Activated CD4-positive, alpha-beta T cell treated with anti-CD3 and anti-CD28 coated beads, Interleukin-2, Interleukin-6, amounts not matched to agents 100 ng/mL and 50 ng/mL, durations not matched to agents 16 hours and 8 hours (primary cell): ENCODE measurements at regions not wholly inside any gene's neighbourhood (a gene's known extent, or its start where the extent isn't known, plus 50 kb on each side); places are given as distances from the start of the nearest gene placed in this dataset.
"Not testable (repeated sequence)": the region's sequence is repeated elsewhere in the genome, so short reads cannot be mapped to it uniquely, and the experiment has no call there.

Source experiments
- DNase-seq: peaks from one replicate; pipeline ENCODE4 v3.0.0-alpha.2; 2020

DNA sequence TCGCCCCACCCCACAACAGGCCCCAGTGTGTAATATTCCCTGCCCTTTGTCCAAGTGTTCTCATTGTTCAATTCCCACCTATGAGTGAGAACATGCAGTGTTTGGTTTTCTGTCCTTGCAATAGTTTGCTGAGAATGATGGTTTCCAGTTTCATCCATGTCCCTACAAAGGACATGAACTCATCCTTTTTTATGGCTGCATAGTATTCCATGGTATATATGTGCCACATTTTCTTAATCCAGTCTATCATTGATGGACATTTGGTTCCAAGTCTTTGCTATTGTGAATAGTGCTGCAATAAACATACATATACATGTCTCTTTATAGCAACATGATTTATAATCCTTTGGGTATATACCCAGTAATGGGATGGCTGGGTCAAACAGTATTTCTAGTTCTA lies 132.7 kb downstream of the SNX10 start:
- DNase-seq = not testable (repeated sequence)

DNA sequence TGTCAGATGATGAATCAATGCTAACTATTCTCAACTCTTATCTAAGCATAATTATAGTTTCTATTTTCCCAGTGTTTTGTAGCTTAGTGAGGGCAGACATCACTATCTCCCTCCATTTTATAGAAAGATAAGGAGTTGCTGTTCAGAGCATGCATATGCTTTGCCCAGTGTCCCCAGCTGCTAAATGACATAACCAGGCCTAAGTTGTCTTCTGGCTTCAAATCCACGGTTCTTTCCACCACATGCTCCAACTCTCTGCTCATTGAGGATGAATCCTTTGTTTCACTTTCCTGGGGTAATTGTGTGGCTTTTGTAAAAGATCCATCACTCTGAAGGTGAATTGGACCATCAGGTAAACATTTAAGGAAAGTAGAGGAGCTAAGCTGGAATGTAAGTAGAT lies 134.0 kb downstream of the SNX10 start:
- no peak for DNase-seq

DNA sequence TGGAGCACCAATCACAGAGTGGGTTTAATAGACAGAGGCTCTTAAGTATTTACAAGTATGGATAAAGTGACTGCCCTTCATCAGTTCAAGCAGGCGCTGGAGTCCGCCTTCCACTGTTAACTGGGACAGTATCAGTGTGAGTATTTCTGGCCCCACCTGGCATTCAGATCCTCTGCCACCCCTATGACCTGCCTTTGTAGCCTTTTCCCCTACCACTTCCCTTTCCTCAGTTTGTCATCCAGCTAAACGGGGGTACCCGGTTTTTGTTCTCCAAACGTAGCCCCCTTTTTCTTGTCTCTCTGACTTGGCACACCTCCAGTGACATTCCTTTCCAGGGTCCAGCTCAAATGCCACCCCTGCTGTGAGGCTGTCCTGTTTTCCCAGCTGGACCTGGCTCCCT lies 134.4 kb downstream of the SNX10 start:
- no peak for DNase-seq

DNA sequence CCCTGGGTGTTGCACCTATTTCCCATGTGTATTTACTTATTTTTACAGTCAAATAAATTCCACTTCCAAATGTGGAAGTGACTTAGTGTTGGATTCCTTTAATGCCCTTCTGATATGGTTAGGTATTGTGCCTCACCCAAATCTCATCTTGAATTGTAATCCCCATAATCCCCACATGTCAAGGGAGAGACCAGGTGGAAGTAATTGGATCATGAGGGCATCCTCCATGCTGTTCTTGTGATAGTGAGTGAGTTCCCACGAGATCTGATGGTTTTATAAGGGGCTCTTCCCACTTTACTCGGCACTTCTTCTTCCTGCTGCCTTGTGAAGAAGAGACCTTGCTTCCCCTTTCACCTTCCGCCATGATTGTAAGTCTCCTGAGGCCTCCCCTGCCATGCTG lies 136.9 kb downstream of the SNX10 start:
- DNase-seq = no peak

DNA sequence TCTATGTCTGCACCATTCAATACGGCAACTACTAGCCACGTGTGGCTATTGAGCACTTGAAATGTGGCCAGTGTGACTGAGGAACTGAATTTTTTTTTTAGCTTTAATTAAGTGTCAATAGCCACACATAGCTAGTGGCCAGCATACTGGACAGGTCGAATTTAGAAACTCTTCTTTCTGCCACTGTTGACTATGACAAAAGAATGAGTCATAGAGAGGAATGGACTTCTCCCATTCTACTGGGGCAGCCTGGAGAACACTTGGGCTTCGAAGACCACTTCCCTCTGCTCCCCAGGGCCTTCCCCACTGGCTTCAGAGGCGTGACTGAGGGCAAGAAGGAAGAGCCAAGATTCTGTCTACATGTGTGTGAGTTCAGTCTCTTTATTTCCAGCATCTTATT lies 137.5 kb downstream of the SNX10 start:
- no peak for DNase-seq

DNA sequence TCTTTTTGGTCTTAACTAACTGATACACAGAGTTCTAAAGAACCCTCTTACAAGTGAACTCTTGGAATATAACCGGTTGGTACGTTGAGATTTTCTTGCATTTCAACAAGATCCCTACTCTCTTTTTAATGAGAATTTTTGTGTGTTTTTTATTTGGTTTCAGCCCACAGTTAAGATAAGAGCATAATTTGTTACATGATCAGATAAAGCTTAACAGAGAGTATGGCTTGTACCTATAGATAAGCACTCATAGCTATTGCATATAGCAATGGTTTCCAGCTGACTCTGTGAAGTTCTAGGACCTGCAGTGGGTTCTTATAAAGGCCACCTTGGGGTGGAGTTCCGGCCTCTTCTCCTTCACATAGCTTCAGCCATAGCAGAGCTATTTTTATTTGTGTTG lies 143.3 kb downstream of the SNX10 start:
- DNase-seq = no peak

DNA sequence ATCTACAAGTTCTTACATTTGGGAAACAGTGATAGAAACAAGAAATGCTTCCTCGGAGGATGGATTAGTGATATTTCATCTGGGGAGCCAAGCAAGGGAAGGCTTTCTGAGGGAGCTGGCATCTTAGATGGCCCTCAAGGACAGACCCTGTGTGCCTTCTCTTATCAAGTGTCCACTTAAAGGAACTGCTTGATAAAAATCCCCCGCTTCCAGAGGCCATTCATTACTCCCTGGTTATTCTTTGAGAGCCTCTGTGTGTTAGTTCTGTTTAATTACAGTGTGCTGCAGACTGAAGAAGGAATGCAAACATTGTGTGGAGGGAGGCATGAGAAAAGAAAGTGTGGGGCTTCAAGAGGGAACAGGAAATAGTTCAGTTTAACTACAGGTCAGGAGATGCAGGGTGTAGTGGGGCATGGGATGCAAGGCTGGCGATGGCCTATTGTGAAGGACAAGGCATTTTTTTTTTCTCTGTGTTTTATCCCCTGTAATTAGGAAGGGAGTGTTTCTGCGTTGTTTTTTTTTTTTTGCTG lies 145.4 kb downstream of the SNX10 start:
- no peak for DNase-seq

DNA sequence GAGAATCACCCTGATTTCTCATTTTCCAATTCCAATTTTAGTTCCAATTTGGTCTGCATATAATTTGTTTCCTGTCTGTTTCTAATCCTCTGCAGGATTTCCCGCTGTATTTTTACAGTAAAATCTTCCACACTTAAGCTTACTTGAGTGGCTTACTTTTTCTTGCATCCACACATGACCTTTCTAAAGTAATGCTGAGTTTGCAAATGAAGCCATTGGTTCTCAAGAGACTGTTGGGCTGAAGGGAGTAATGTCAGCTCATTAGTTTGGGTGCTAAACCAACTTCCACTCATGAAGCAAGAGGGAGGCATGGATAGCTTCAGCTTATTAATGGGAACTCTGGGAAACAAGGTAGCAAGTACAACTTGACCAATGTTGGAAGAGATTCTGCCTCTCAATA lies 146.4 kb downstream of the SNX10 start:
- no peak for DNase-seq

DNA sequence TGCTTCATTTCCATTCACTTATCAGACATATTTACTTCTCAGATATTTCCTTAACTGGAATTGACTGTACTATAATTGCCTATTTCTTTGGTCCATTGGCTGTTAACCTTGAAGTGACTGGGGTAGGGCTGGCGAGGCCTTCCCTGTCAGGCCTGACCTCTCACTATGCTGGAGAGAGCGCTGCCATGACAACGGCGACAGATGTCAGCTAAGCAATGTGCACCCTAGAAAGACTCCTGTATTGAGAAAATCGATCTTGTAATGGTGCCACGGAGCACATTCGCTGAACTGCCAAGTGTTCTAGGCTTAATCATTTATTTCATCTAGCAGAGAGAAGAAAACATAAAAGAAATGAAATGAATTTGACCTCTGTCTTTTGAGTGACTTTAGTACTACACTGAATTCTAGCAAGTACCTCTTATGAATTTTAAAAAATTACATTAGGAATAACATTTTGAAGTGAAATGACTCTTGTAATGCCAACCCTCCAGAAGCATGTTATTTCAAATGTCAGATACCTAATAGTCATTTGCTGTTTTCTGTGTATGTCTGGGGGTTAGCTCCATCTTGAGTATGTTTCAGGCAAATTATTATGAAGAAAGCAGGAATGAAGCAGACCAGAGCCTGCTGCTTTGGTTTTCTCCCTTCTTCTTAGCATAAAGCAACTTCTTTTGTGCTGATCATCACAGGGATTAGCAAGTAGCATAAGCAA lies 148.0 kb downstream of the SNX10 start:
- no peak for DNase-seq

DNA sequence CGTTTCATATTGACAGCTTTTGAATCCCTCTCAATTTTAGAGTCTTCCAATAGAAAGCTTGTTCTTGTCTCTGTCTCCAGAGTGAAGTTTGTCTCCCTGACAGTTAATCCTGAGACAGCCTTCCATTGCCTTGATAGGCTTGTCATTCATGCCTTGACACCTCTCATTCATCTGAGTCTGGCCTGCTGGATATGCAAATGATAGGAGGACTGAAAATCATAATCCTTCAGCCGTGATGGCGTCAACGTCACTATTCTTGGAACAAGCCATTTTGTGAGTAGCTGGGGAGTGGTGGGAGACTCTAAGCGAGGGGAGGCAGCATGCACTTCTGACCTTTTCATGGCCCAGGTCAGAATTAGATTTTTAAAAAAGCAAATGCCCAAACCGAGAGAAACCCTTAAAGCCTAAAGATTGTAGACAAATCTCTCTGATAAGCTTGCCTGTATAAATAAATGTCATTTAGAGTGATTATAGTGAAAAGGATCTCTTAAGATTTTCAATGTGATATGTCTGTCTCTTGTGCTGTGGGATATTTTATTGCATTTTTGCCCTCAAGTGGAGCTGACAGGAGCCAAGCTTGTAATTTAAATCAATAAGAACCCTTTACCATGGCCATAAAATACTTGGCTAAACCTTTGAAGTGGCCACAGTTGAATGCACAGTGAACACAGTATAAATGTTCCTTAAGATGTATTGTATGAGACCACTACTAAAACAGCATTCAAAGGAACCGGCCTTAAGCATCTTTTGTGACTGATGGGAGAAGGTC lies 148.8 kb downstream of the SNX10 start:
- DNase-seq = no peak

DNA sequence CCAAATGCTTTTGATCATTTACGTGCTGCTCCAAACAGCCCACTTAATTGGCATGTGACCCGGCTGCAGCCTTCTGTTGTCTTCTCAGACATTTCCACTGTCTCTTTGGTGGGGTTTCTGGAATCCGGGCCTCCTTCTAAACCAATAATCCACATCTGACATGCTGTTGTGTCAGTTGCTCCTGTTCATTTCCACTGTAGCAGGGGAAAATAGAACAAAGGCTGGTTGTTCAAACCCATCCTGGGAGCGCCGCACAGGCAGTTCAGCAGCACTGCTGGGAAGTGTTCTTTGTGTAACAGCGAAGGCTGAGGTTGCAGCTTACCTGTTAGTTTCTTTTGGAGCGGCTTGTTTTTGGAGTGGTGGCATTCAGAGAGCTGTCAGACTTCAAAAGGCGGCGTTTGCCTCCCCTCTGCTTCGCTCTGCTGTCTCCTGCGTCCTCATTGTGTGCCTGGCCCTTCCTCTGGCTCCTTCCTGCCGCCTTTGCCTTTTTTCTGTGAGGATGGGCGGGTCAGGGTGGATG lies 149.4 kb downstream of the SNX10 start:
- no peak for DNase-seq

DNA sequence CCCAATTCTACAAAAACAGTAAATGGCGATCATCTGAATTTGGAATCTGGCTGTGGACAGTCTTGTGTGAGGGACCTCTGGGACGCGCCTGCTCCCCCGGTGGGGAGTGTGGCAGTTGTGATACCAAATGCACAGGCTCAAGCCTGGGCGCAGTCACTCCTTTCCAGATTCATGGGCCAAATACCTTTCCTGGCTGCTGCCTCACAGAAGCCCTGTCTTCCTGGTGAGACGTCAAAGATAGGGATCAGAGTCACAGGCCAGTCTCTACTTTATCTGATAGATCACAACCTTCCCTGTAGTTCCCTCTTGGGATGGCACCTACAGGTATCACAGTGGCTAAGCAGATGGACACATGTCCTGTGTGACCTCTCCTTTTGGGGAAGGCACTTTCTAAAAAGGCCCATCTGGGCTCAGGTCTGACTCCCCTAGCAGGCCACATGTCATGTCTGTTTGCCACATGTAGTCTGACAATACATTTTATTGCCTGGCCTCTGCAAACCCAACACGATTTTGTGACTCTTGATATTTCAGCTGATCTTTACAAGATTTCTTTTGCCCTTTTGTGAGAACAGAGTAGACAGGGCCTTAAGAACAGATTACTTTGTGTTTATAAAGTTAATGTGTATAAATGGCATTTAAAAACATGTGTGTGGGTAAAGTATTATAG lies 150.1 kb downstream of the SNX10 start:
- no peak for DNase-seq

DNA sequence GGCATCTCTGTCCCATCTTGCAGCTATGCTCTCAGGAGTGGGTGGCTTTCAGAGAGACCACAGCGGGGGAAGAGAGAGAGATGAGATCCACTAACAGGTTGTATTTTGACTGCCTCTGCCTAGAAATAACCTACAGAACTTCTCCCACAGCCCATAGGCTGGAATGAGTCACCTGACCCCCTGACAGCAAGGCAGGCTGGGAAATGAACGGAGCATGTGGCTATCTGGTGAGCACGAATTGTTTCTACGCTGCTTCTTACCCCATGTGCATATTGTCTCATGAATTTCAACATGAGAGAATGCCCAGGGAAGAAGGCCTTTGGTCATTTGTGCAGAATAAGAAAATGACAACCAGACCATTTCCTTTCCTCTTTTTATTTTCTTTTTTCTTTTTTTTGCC lies 151.3 kb downstream of the SNX10 start:
- DNase-seq = no peak

DNA sequence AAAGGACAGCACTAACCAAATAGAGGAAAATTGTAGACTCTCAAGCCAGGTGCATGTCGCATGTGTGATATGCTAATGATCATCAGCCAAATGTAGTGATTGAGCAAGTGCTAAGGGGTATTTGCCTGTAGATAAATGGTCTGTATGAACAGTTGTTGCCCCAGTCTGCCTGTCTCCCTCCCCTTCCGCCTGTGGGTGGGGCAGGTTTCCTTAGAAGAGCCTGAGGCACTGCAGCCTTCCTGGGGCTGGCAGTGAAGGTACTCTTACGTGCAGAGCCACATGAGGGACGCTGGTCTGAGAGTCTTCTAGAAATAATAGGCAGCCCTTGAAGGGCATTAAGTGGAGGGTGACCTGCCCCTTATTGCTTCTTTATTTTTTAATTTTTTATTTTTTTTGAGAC lies 152.1 kb downstream of the SNX10 start:
- DNase-seq = no peak

DNA sequence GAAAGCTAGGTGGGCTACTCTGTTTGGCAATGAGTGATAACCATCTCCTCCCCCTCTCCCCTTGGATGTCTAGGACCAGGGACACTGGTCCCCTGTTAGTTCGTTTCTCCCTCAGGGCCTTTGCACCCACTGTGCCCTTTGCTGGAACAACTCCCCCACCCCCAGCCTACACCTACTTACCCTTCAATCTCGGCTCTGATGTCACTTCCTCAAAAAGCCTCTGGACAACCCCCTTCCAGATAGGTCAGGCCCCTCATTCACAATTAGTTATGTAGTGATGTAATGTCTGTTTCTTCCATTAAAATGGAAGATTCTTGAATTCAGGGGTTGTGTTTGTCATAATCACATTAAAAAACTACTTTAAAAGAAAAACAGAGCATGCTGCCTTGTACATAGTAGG lies 152.9 kb downstream of the SNX10 start:
- DNase-seq = no peak

DNA sequence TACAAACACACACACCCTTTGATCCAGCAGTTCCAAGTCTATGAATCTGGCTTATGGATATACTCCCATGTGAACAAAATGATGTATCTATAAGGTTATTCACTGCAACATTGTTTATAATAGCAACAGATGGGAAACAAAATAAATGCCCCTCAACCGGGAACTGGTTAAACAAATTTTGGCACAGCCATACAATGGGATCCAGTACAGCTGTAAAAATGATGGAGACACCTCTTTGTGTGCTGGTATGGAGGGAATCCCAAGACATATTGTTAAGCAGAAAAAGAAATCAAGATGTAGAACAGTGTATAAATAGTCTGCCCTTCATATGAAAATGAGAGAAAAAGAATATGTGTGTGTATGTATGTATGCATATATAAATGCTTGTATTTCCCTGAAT lies 155.5 kb downstream of the SNX10 start:
- DNase-seq = no peak

DNA sequence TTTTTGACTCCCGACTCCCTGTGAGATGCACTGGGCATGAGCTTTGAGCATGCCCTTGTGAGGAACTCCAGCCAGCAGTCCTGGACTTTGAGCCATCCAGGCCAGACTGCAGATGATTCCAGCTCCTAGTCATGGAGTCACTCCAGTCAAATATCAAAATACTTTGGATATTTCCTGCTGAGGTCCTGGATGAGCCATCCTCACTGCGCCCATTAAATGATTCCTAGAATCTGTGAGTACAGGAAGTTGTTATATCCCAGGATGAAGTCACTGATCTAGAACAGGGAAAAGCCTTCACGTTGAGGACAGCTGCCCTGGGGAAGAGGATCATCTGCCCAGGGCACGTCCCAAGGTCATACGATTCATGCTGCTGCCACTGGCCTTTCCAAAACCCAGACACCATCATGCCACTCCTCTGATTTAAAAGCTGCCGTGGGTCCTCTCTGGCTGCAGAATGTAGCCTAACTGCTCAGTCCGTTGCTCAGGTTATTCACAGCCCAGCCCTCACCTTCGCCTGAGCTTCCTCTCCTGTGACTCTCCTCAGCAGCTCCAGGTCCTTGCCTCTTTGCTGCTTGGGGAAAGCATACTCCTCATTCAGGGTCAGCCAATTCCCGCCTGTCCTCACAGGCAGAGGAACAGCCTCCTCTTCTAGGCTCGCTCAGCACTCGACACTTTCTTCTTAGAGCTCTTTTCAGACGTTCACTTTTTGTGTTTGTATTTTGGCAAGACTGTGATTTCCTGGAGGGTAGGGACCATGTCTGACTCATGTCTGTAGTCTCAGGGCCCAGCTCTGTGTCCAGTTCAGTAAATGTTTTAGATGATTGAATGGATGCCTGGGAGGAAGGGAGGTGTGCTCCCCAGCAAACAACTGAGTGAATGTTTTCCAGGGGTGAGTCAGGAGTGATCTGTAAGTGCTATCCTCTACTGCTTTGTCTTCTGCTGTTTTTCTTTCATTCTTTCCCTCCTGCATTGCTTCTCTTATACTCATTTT lies 157.8 kb downstream of the SNX10 start:
- DNase-seq = no peak

DNA sequence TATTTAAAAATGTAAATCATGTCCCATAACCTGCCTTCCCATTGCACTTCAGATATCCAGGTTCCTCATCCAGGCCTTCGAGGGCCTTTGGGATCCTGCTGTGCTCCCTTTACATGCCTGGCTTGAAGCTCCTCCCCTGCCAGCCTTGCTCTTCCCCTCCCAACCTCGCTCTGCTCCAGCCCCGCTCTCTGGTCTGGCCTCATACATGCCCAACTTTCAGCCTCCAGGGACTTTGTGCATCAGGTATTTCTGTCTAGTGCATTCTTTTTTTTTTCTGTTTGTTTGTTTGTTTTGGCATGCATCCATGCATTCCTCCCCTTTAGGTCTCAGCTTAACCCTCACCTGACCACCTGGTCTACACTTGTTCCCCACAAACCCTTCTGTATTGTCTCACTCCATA lies 160.3 kb downstream of the SNX10 start:
- DNase-seq = no peak

DNA sequence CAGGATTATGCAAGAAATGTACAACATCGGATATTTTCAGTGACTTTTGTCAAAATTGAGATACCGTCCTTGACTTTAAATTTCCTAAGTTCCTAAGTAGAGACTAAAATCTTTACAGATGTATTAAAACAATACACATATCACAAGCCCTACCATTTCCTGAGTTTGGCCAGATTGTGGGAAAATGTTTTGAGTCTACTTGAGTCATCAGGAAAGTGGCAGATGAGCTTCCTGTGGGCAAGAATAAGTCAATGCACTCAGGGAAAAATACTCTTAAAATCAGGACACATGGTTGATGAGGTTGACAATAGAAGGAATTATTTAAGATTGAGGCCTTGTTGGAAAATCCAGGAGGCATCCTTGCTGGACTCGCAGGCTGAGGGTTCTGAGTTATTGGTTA lies 162.5 kb downstream of the SNX10 start:
- DNase-seq = no peak

DNA sequence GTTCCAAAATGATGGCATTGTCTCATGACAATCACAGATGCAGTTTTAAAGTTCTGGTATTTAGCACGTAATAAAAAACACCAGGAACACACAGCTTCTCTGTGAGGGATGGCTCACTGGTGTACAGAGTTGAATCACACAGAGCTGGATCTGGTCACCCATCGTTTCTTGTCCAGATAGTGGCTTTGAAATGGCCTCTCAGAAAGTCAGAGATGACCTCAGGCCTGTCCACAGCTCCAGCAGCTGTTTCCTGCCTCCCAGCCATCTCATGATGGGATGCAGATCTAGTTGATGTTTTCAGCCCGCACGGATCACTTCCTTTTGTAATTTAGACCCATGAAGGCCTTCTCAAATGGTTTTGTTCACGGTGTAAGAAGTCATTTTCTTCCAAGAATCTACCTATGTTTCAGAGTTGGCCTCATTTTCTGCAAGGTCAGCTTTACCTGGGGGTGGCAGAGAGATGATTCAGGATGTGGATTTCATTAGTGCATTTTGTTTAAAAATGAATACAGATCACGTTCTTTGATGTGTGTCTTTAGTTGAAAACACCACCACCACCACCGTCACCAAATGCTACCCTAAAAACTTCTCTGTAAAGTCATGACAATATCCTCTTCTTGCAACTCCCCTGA lies 166.2 kb downstream of the SNX10 start:
- no peak for DNase-seq

DNA sequence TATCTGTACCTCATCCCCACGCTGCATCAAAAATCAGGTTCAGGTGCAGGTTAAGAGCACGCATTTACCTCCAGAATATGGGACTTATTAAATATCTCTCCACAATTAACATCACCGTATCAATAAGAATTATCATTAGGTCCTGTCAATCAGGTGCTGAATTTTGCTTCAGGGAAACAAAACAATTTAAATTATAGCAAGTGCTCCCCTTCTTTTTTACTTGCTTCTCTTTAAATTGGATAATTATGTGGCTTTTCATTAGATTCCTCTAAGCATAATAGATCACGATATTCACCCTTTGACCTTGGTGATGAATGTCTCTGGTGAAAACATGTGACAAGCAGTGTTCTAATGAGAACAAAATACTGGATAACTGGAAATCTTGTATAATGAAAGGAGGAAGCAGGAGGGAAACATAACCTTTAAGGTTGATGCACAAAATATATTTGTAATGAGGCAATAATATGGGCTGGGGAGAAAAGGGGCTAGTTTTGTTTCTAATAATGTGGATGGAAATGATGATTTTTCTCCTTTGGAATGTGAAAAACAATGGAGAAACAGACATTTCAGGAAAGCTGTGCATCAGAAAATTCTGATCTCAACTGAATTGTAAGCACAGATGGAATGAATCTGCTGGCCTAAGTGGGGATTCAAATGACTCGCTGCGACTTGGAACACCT lies 166.9 kb downstream of the SNX10 start:
- no peak for DNase-seq
